PC-3 (cell line): ENCODE measurements at regions not wholly inside any gene's neighbourhood (a gene's known extent, or its start where the extent isn't known, plus 50 kb on each side); places are given as distances from the start of the nearest gene placed in this dataset.

Experiments
- EZH2 ChIP-seq: fragments of 300-600 bp; sonication (generic); IDR thresholded peaks from one replicate; pipeline ENCODE4 v1.6.1; 2017; ENCODE audit warnings: antibody characterized with exemption, mild to moderate bottlenecking, low read length; ENCODE audit not compliant: unreplicated experiment
- EZH2phosphoT487 ChIP-seq: fragments of 300-600 bp; sonication (generic); IDR thresholded peaks from 2 replicates; pipeline ENCODE4 v1.6.1; 2018; ENCODE audit warnings: mild to moderate bottlenecking, antibody characterized with exemption, low read length, borderline replicate concordance
- TF ChIP-seq, protein P1 (sequence below): fragments of 300-600 bp; sonication (generic); conservative IDR thresholded peaks from 2 replicates; pipeline ENCODE4 v1.5.1; 2017; ENCODE audit warnings: antibody characterized with exemption, low read depth, mild to moderate bottlenecking, low read length

- TF ChIP-seq, protein P1, sequence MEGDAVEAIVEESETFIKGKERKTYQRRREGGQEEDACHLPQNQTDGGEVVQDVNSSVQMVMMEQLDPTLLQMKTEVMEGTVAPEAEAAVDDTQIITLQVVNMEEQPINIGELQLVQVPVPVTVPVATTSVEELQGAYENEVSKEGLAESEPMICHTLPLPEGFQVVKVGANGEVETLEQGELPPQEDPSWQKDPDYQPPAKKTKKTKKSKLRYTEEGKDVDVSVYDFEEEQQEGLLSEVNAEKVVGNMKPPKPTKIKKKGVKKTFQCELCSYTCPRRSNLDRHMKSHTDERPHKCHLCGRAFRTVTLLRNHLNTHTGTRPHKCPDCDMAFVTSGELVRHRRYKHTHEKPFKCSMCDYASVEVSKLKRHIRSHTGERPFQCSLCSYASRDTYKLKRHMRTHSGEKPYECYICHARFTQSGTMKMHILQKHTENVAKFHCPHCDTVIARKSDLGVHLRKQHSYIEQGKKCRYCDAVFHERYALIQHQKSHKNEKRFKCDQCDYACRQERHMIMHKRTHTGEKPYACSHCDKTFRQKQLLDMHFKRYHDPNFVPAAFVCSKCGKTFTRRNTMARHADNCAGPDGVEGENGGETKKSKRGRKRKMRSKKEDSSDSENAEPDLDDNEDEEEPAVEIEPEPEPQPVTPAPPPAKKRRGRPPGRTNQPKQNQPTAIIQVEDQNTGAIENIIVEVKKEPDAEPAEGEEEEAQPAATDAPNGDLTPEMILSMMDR = no peak
- no peak for TF ChIP-seq EZH2
- TF ChIP-seq EZH2phosphoT487 = no peak
Observed at GRCh38 chr4:129668092-129668491, 572.1 kb downstream of the C4orf33 start.
